Common myeloid progenitor, CD34-positive (primary cell): ENCODE measurements at regions not wholly inside any gene's neighbourhood (a gene's known extent, or its start where the extent isn't known, plus 50 kb on each side); places are given as distances from the start of the nearest gene placed in this dataset.

ENCODE experiments used
- CTCF ChIA-PET: fragments of 350-600 bp; sonication (Branson Sonifier 250); formaldehyde crosslinking; loops from one replicate; lab custom pipeline; 2021; ENCODE audit warnings: antibody characterized with exemption; lab: Charles Lee
- POLR2A ChIA-PET: fragments of 350-600 bp; sonication (Branson Sonifier 250); formaldehyde crosslinking; loops from one replicate; lab custom pipeline; 2021; ENCODE audit warnings: antibody characterized with exemption; lab: Charles Lee
- DNase-seq, 3 donors: peaks; one replicate each; pipeline versions ENCODE4 v3.0.0 to v3.0.0-alpha.2; 2013
- H3K27ac ChIP-seq, 2 experiments: 1 replicate in 1 of 2; 2 replicates in 1 of 2; pipeline ENCODE4 v1.7.0; 2013; ENCODE audit warnings: inconsistent platforms in 2 of 2, low read length in 2 of 2, mild to moderate bottlenecking in 2 of 2, low read depth in 1 of 2, moderate library complexity in 1 of 2; ENCODE audit not compliant: severe bottlenecking in 2 of 2, insufficient read depth in 1 of 2, poor library complexity in 1 of 2
- H3K27me3 ChIP-seq, 5 experiments: replicated peaks in 2 of 5; 1 replicate in 3 of 5; 2 replicates in 2 of 5; pipeline versions ENCODE4 v1.6.1 to v1.7.0; 2013; ENCODE audit warnings: low read length in 4 of 5, mild to moderate bottlenecking in 2 of 5, moderate library complexity in 2 of 5, inconsistent platforms in 1 of 5; ENCODE audit not compliant: insufficient read depth in 5 of 5, control insufficient read depth in 4 of 5
- H3K36me3 ChIP-seq, 4 experiments: 1 replicate in 2 of 4; 2 replicates in 2 of 4; pipeline versions ENCODE4 v1.6.1 to v1.7.0; 2013; ENCODE audit warnings: low read length in 3 of 4, control low read depth in 1 of 4, mild to moderate bottlenecking in 1 of 4; ENCODE audit not compliant: control insufficient read depth in 4 of 4, insufficient read depth in 4 of 4
- H3K4me1 ChIP-seq, 4 experiments: 1 replicate in 3 of 4; 2 replicates in 1 of 4; pipeline versions ENCODE4 v1.6.1 to v1.7.1; 2013; ENCODE audit warnings: low read length in 3 of 4, mild to moderate bottlenecking in 3 of 4, control low read depth in 1 of 4, inconsistent platforms in 1 of 4, moderate library complexity in 1 of 4; ENCODE audit not compliant: control insufficient read depth in 4 of 4, insufficient read depth in 4 of 4; ENCODE audit errors: control extremely low read depth in 1 of 4
- H3K4me3 ChIP-seq, 7 experiments: 1 replicate in 4 of 7; 2 replicates in 3 of 7; pipeline versions ENCODE4 v1.5.1 to v1.7.0; 2013; ENCODE audit warnings: mild to moderate bottlenecking in 7 of 7, low read length in 6 of 7, moderate library complexity in 6 of 7, inconsistent platforms in 2 of 7, low read depth in 2 of 7, control low read depth in 1 of 7; ENCODE audit not compliant: insufficient read depth in 4 of 7, control insufficient read depth in 1 of 7; ENCODE audit errors: extremely low read depth in 1 of 7
- H3K9me3 ChIP-seq, 5 experiments: 1 replicate in 4 of 5; 2 replicates in 1 of 5; pipeline versions ENCODE4 v1.6.1 to v1.7.1; 2013; ENCODE audit warnings: low read length in 4 of 5, mild to moderate bottlenecking in 2 of 5, inconsistent platforms in 1 of 5, low read depth in 1 of 5, moderate library complexity in 1 of 5; ENCODE audit not compliant: control insufficient read depth in 4 of 5, insufficient read depth in 2 of 5; ENCODE audit errors: control extremely low read depth in 1 of 5
- WGBS: methylation state at CpG from one replicate; pipeline ENCODE4 v1.1.5; 2013; ENCODE audit not compliant: insufficient coverage; 5-methylcytosine and 5-hydroxymethylcytosine counted together

- no peaks in the 10 kb centered on the region for H3K27me3 ChIP-seq
- no peak for DNase-seq
- ChIA-PET CTCF (no interaction called here), POLR2A (no interaction called here)
- H3K9me3 ChIP-seq, result no peaks in the 10 kb centered on the region
- peaks cover 0 to 10% (median 2%) of the 10 kb centered on the region in 4 experiments for H3K4me1 ChIP-seq
- H3K27ac ChIP-seq, result no peak overlapping the region
- H3K36me3 ChIP-seq, result no peaks in the 10 kb centered on the region
- H3K4me3 ChIP-seq, result no peak overlapping the region
- 95% methylated on average over 3 of the region's 4 CpGs for WGBS
Measured at GRCh38 chr3:113105093-113105449, 106.3 kb upstream of the BOC start.

- WGBS, result 100% methylated on average over 1 of the region's 4 CpGs
- Histone ChIP-seq H3K9me3 (no peaks in the 10 kb centered on the region), H3K36me3 (no peaks in the 10 kb centered on the region), H3K27me3 (no peaks in the 10 kb centered on the region), H3K27ac (no peak overlapping the region), H3K4me3 (no peak overlapping the region), H3K4me1 (peaks cover 0 to 10% (median 2%) of the 10 kb centered on the region in 4 experiments)
- ChIA-PET POLR2A (no interaction called here), CTCF (no interaction called here)
- DNase-seq, result no peak
Measured at GRCh38 chr3:113105966-113106660, 105.2 kb upstream of the BOC start.

- Histone ChIP-seq H3K27me3 (no peaks in the 10 kb centered on the region), H3K27ac (no peak overlapping the region), H3K4me1 (peaks cover 0 to 7% (median 2%) of the 10 kb centered on the region in 4 experiments), H3K36me3 (no peaks in the 10 kb centered on the region), H3K4me3 (no peak overlapping the region), H3K9me3 (no peaks in the 10 kb centered on the region)
- ChIA-PET POLR2A (no interaction called here), CTCF (interaction anchor here (0.6 kb wide), 1 partner anchor 178 kb away, joined by 3 read pairs; no protein-coding TSS in a partner anchor)
- peak in 1 of 3 donors; percentile 4 for DNase-seq
- 78% methylated on average over 3 of the region's 5 CpGs for WGBS
Measured at GRCh38 chr3:113110267-113110666, 101.1 kb upstream of the BOC start.

GRCh38 chr3:113111011-113111707, 100.2 kb upstream of the BOC start:
- Histone ChIP-seq H3K4me3 (no peak overlapping the region), H3K4me1 (peaks cover 0 to 7% (median 2%) of the 10 kb centered on the region in 4 experiments), H3K27me3 (no peaks in the 10 kb centered on the region), H3K36me3 (no peaks in the 10 kb centered on the region), H3K27ac (no peak overlapping the region), H3K9me3 (no peaks in the 10 kb centered on the region)
- peak in 2 of 3 donors; percentile 26 for DNase-seq
- 88% methylated on average over 3 of the region's 5 CpGs for WGBS
- POLR2A ChIA-PET, result no interaction called here
- CTCF ChIA-PET, result no interaction called here

- DNase-seq, result no peak
- no peak overlapping the region for H3K4me3 ChIP-seq
- ChIA-PET CTCF (no interaction called here), POLR2A (no interaction called here)
- H3K4me1 ChIP-seq, result peaks cover 0 to 7% (median 2%) of the 10 kb centered on the region in 4 experiments
- H3K9me3 ChIP-seq, result no peaks in the 10 kb centered on the region
- no peak overlapping the region for H3K27ac ChIP-seq
- H3K36me3 ChIP-seq, result no peaks in the 10 kb centered on the region
- no peaks in the 10 kb centered on the region for H3K27me3 ChIP-seq
Measured at GRCh38 chr3:113113361-113113760, 98.0 kb upstream of the BOC start.

- POLR2A ChIA-PET, result no interaction called here
- DNase-seq, result no peak
- WGBS, result no CpG with 5 or more reads among the region's 1 CpG
- Histone ChIP-seq H3K27ac (no peak overlapping the region), H3K36me3 (no peaks in the 10 kb centered on the region), H3K4me1 (no peaks in the 10 kb centered on the region), H3K9me3 (no peaks in the 10 kb centered on the region), H3K4me3 (no peak overlapping the region), H3K27me3 (no peaks in the 10 kb centered on the region)
- CTCF ChIA-PET, result interaction anchor here (1.3 kb wide), 1 partner anchor 172 kb away, joined by 3 read pairs; no protein-coding TSS in a partner anchor
Measured at GRCh38 chr3:113117511-113118234, 93.7 kb upstream of the BOC start.

- Histone ChIP-seq H3K27ac (no peak overlapping the region), H3K27me3 (no peaks in the 10 kb centered on the region), H3K9me3 (no peaks in the 10 kb centered on the region), H3K4me1 (no peaks in the 10 kb centered on the region), H3K36me3 (no peaks in the 10 kb centered on the region), H3K4me3 (no peak overlapping the region)
- ChIA-PET POLR2A (no interaction called here), CTCF (interaction anchor here (1.3 kb wide), 1 partner anchor 171 kb away, joined by 3 read pairs; no protein-coding TSS in a partner anchor)
- no CpG with 5 or more reads among the region's 1 CpG for WGBS
- DNase-seq, result no peak
Measured at GRCh38 chr3:113118336-113118735, 93.0 kb upstream of the BOC start.
